GM19351 (cell line): ENCODE measurements at regions not wholly inside any gene's neighbourhood (a gene's known extent, or its start where the extent isn't known, plus 50 kb on each side); places are given as distances from the start of the nearest gene placed in this dataset.

Source experiments
- ATAC-seq: cut with Tn5 transposase; IDR thresholded peaks from one replicate; pipeline ENCODE4 v1.9.1; 2021; ENCODE audit warnings: mild to moderate bottlenecking, moderate library complexity; ENCODE audit not compliant: unreplicated experiment

GRCh38 chr16:65666132-65666941 lies 544.5 kb upstream of the CDH11 start:
- no peak for ATAC-seq

GRCh38 chr16:65665586-65665985 lies 543.7 kb upstream of the CDH11 start:
- ATAC-seq = no peak

GRCh38 chr16:65663774-65664173 lies 541.9 kb upstream of the CDH11 start:
- ATAC-seq = no peak

GRCh38 chr16:65662256-65662655 lies 540.4 kb upstream of the CDH11 start:
- ATAC-seq = no peak

- no peak for ATAC-seq
Observed at GRCh38 chr16:65661558-65661957, 539.7 kb upstream of the CDH11 start.

- ATAC-seq = no peak
Observed at GRCh38 chr16:65660390-65660789, 538.5 kb upstream of the CDH11 start.

- no peak for ATAC-seq
Observed at GRCh38 chr16:65659758-65660157, 537.9 kb upstream of the CDH11 start.

- no peak for ATAC-seq
Observed at GRCh38 chr16:65658787-65659220, 536.9 kb upstream of the CDH11 start.

GRCh38 chr16:65658349-65658748 lies 536.5 kb upstream of the CDH11 start:
- no peak for ATAC-seq

- ATAC-seq = no peak
Observed at GRCh38 chr16:65657556-65657955, 535.7 kb upstream of the CDH11 start.

GRCh38 chr16:65657071-65657494 lies 535.2 kb upstream of the CDH11 start:
- ATAC-seq = no peak

- no peak for ATAC-seq
Observed at GRCh38 chr16:65655802-65656201, 533.9 kb upstream of the CDH11 start.

GRCh38 chr16:65648101-65648500 lies 526.2 kb upstream of the CDH11 start:
- ATAC-seq = no peak

GRCh38 chr16:65644821-65645220 lies 523.0 kb upstream of the CDH11 start:
- ATAC-seq = no peak

GRCh38 chr16:65641762-65642289 lies 520.0 kb upstream of the CDH11 start:
- ATAC-seq = no peak

- ATAC-seq = no peak
Observed at GRCh38 chr16:65641049-65641761, 519.3 kb upstream of the CDH11 start.

- ATAC-seq = no peak
Observed at GRCh38 chr16:65634833-65635232, 513.0 kb upstream of the CDH11 start.

GRCh38 chr16:65634291-65634690 lies 512.4 kb upstream of the CDH11 start:
- no peak for ATAC-seq

GRCh38 chr16:65624666-65625065 lies 502.8 kb upstream of the CDH11 start:
- no peak for ATAC-seq

- no peak for ATAC-seq
Observed at GRCh38 chr16:65624229-65624628, 502.4 kb upstream of the CDH11 start.

- no peak for ATAC-seq
Observed at GRCh38 chr16:65622871-65623270, 501.0 kb upstream of the CDH11 start.

GRCh38 chr16:65622151-65622550 lies 500.3 kb upstream of the CDH11 start:
- ATAC-seq = no peak
